ENCODE measurements at regions not wholly inside any gene's neighbourhood (a gene's known extent, or its start where the extent isn't known, plus 50 kb on each side); places are given as distances from the start of the nearest gene placed in this dataset.
"Not testable (repeated sequence)": the region's sequence is repeated elsewhere in the genome, so short reads cannot be mapped to it uniquely, and the experiment has no call there.

GRCh38 chr16:13348416-13348815 lies 447.0 kb downstream of the SHISA9 start:
- in situ Hi-C loops (cut with MboI; ENCODE audit: low sequenced_read_pairs, unreplicated experiment): no loop called here
- DNase-seq (ENCODE audit: low spot score): no peak
- TF ChIP-seq, protein P1, sequence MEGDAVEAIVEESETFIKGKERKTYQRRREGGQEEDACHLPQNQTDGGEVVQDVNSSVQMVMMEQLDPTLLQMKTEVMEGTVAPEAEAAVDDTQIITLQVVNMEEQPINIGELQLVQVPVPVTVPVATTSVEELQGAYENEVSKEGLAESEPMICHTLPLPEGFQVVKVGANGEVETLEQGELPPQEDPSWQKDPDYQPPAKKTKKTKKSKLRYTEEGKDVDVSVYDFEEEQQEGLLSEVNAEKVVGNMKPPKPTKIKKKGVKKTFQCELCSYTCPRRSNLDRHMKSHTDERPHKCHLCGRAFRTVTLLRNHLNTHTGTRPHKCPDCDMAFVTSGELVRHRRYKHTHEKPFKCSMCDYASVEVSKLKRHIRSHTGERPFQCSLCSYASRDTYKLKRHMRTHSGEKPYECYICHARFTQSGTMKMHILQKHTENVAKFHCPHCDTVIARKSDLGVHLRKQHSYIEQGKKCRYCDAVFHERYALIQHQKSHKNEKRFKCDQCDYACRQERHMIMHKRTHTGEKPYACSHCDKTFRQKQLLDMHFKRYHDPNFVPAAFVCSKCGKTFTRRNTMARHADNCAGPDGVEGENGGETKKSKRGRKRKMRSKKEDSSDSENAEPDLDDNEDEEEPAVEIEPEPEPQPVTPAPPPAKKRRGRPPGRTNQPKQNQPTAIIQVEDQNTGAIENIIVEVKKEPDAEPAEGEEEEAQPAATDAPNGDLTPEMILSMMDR (IDR thresholded peaks at IDR 0.05; ENCODE audit: borderline replicate concordance, control extremely low read depth, extremely low read depth, insufficient read depth, missing control alignments): no peak

DNA sequence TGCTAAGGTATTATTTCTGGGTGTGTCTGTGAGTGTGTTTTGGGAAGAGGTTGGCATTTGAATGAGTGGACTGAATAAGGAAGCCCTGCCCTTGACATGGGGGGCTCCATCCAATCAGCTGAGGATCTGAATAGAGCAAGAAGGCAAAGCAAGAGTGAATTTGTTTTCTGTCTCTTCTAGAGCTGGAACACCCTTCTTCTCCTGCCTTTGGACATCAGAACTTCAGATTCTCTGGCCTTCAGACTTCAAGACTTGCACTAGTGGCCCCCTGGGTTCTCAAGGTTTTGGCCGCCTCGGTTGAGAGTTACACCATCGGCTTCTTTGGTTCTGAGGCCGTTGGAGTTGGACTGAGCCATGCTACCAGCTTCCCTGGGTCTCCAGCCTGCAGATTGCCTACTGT lies 448.6 kb downstream of the SHISA9 start:
- TF ChIP-seq, protein P1 (IDR thresholded peaks at IDR 0.05; ENCODE audit: borderline replicate concordance, control extremely low read depth, extremely low read depth, insufficient read depth, missing control alignments): no peak
- in situ Hi-C loops (cut with MboI; ENCODE audit: low sequenced_read_pairs, unreplicated experiment): no loop called here
- DNase-seq (ENCODE audit: low spot score): no peak

DNA sequence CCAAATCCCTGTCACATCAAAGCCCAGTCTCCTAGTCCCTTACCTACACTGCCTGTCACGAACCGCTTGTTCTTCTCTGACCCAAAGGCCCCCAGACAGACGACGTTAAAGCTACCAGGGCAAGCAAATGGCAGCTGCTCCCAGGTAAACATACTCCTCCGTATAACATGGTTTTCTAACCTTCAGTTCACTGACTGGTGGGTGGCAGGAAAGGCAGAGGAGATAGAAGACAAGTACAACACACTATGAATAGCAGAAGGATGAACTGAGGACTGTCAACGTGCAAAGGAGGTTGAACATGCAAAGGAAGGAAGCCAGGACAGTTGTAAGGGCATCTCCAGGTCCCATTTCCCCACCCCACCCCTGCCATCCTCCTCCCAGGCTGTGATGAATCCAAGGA lies 449.8 kb downstream of the SHISA9 start:
- TF ChIP-seq, protein P1 (IDR thresholded peaks at IDR 0.05; ENCODE audit: borderline replicate concordance, control extremely low read depth, extremely low read depth, insufficient read depth, missing control alignments): no peak
- no peak for DNase-seq (ENCODE audit: low spot score)
- in situ Hi-C loops (cut with MboI; ENCODE audit: low sequenced_read_pairs, unreplicated experiment): no loop called here

- in situ Hi-C loops (cut with MboI; ENCODE audit: low sequenced_read_pairs, unreplicated experiment): no loop called here
- TF ChIP-seq, protein P1 (IDR thresholded peaks at IDR 0.05; ENCODE audit: borderline replicate concordance, control extremely low read depth, extremely low read depth, insufficient read depth, missing control alignments): no peak
Observed at GRCh38 chr16:13351601-13352217, 450.3 kb downstream of the SHISA9 start.

DNA sequence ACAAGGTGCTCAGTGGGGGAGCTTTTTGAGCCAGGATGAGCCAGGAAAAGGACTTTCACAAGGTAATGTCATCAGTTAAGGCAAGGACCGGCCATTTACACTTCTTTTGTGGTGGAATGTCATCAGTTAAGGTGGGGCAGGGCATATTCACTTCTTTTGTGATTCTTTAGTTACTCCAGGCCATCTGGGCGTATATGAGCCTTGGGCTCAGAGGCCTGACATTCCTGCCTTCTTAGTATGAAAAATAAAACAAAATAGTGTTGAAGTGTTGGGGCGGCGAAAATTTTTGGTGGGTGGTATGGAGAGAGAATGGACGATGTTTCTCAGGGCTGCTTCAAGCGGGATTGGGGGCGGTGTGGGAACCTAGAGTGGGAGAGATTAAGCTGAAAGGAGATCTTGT lies 451.4 kb downstream of the SHISA9 start:
- in situ Hi-C loops (cut with MboI; ENCODE audit: low sequenced_read_pairs, unreplicated experiment); DNase-seq (ENCODE audit: low spot score): not testable (repeated sequence)

More at GRCh38 chr16:13351601-13352217, 450.3 kb downstream of the SHISA9 start:
- no peak for DNase-seq (ENCODE audit: low spot score)

DNA sequence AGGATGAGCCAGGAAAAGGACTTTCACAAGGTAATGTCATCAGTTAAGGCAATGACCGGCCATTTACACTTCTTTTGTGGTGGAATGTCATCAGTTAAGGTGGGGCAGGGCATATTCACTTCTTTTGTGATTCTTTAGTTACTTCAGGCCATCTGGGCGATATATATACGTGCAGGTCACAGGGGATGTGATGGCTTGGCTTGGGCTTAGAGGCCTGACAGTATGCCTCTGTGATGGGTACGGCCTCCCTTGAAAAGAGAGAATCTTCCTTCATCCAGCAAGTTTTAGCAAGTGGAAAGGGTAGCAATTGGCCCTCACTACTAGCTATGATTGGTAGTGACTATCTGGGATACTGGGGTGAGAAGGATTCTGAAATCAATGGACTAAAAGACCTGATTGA lies 456.4 kb downstream of the SHISA9 start:
- DNase-seq (ENCODE audit: low spot score); in situ Hi-C loops (cut with MboI; ENCODE audit: low sequenced_read_pairs, unreplicated experiment): not testable (repeated sequence)

GRCh38 chr16:13359835-13360234 lies 458.4 kb downstream of the SHISA9 start:
- TF ChIP-seq, protein P1 (IDR thresholded peaks at IDR 0.05; ENCODE audit: borderline replicate concordance, control extremely low read depth, extremely low read depth, insufficient read depth, missing control alignments): no peak
- in situ Hi-C loops (cut with MboI; ENCODE audit: low sequenced_read_pairs, unreplicated experiment): no loop called here
- no peak for DNase-seq (ENCODE audit: low spot score)

GRCh38 chr16:13372421-13372820 lies 471.0 kb downstream of the SHISA9 start:
- TF ChIP-seq, protein P1 (IDR thresholded peaks at IDR 0.05; ENCODE audit: borderline replicate concordance, control extremely low read depth, extremely low read depth, insufficient read depth, missing control alignments): no peak
- in situ Hi-C loops (cut with MboI; ENCODE audit: low sequenced_read_pairs, unreplicated experiment): no loop called here
- no peak for DNase-seq (ENCODE audit: low spot score)
